Cardiac muscle cell (in vitro differentiated cells and primary cell): ENCODE measurements at regions not wholly inside any gene's neighbourhood (a gene's known extent, or its start where the extent isn't known, plus 50 kb on each side); places are given as distances from the start of the nearest gene placed in this dataset.

Experiments used
- DNase-seq, 2 donors: peaks; one replicate each; pipeline versions ENCODE4 v3.0.0 to v3.0.0-alpha.2; 2010 to 2017; ENCODE audit warnings: low read depth in 1 of 2, low spot score in 1 of 2
- H3K27ac ChIP-seq: fragments of 200-600 bp; sonication (generic); 2 replicates; pipeline ENCODE4 v1.5.1; 2016
- H3K27me3 ChIP-seq: fragments of 200-600 bp; sonication (generic); 2 replicates; pipeline ENCODE4 v1.6.0; 2016; ENCODE audit warnings: control low read depth
- H3K36me3 ChIP-seq: fragments of 200-600 bp; sonication (generic); 2 replicates; pipeline ENCODE4 v1.5.1; 2016; ENCODE audit warnings: control low read depth
- H3K4me1 ChIP-seq: fragments of 200-600 bp; sonication (generic); 2 replicates; pipeline ENCODE4 v1.8.1; 2017; ENCODE audit warnings: low read depth, mild to moderate bottlenecking, mixed run types
- H3K4me3 ChIP-seq: fragments of 200-600 bp; sonication (generic); 2 replicates; pipeline ENCODE4 v1.5.1; 2016; ENCODE audit warnings: mild to moderate bottlenecking
- H3K9me3 ChIP-seq: fragments of 200-600 bp; sonication (generic); 2 replicates; pipeline ENCODE4 v1.5.1; 2017; ENCODE audit warnings: low read depth, mild to moderate bottlenecking, control low read depth
- CTCF ChIP-seq: IDR thresholded peaks from 2 replicates; pipeline ENCODE4 v1.5.1; 2012; ENCODE audit warnings: low read depth, mild to moderate bottlenecking, low read length

GRCh38 chr9:115423646-115424045 is 305.7 kb upstream of the TNC start:
- Histone ChIP-seq H3K27me3 (no peaks in the 10 kb centered on the region), H3K36me3 (no peaks in the 10 kb centered on the region), H3K4me1 (no peaks in the 10 kb centered on the region), H3K9me3 (no peaks in the 10 kb centered on the region), H3K4me3 (no peak overlapping the region), H3K27ac (no peak overlapping the region)
- no peak for DNase-seq
- TF ChIP-seq CTCF: no peak

- Histone ChIP-seq H3K27ac (no peak overlapping the region), H3K4me1 (no peaks in the 10 kb centered on the region), H3K9me3 (no peaks in the 10 kb centered on the region), H3K4me3 (no peak overlapping the region), H3K36me3 (no peaks in the 10 kb centered on the region), H3K27me3 (no peaks in the 10 kb centered on the region)
- no peak for TF ChIP-seq CTCF
- DNase-seq: no peak
Measured at GRCh38 chr9:115425601-115426000, 307.6 kb upstream of the TNC start.

GRCh38 chr9:115437418-115437817 is 319.5 kb upstream of the TNC start:
- no peak for TF ChIP-seq CTCF

GRCh38 chr9:115439641-115440040 is 321.7 kb upstream of the TNC start:
- TF ChIP-seq CTCF: no peak
- no peaks in the 10 kb centered on the region for H3K9me3 ChIP-seq
- no peak overlapping the region for H3K27ac ChIP-seq
- H3K27me3 ChIP-seq: no peaks in the 10 kb centered on the region
- peaks cover 5% of the 10 kb centered on the region for H3K4me1 ChIP-seq
- DNase-seq: no peak
- H3K36me3 ChIP-seq: no peaks in the 10 kb centered on the region
- H3K4me3 ChIP-seq: no peak overlapping the region

More at GRCh38 chr9:115437418-115437817, 319.5 kb upstream of the TNC start:
- Histone ChIP-seq H3K4me3 (no peak overlapping the region), H3K9me3 (no peaks in the 10 kb centered on the region), H3K4me1 (no peaks in the 10 kb centered on the region), H3K27me3 (no peaks in the 10 kb centered on the region), H3K27ac (no peak overlapping the region), H3K36me3 (no peaks in the 10 kb centered on the region)
- DNase-seq: no peak

GRCh38 chr9:115442054-115442453 is 324.1 kb upstream of the TNC start:
- Histone ChIP-seq H3K4me1 (peaks cover 7% of the 10 kb centered on the region), H3K27ac (no peak overlapping the region), H3K9me3 (no peaks in the 10 kb centered on the region), H3K4me3 (no peak overlapping the region), H3K36me3 (no peaks in the 10 kb centered on the region), H3K27me3 (no peaks in the 10 kb centered on the region)
- TF ChIP-seq CTCF: no peak
- DNase-seq: peak in 1 of 2 donors; percentile 12

- Histone ChIP-seq H3K9me3 (no peaks in the 10 kb centered on the region), H3K4me3 (no peak overlapping the region), H3K4me1 (peaks cover 7% of the 10 kb centered on the region), H3K27me3 (no peaks in the 10 kb centered on the region), H3K36me3 (no peaks in the 10 kb centered on the region), H3K27ac (no peak overlapping the region)
- no peak for DNase-seq
- TF ChIP-seq CTCF: no peak
Measured at GRCh38 chr9:115443890-115444289, 325.9 kb upstream of the TNC start.
